Endothelial cell of umbilical vein (primary cell): ENCODE measurements at regions not wholly inside any gene's neighbourhood (a gene's known extent, or its start where the extent isn't known, plus 50 kb on each side); places are given as distances from the start of the nearest gene placed in this dataset.

Experiments
- CTCF ChIP-seq, 2 donors: IDR thresholded peaks; 1 replicate in 1 of 2; 2 replicates in 1 of 2; pipeline ENCODE4 v1.5.1; 2011; ENCODE audit warnings: low read length in 2 of 2, mild to moderate bottlenecking in 2 of 2, moderate library complexity in 2 of 2, control low read depth in 1 of 2, inconsistent platforms in 1 of 2, low read depth in 1 of 2; ENCODE audit not compliant: insufficient read depth in 1 of 2; ENCODE audit errors: extremely low read depth in 1 of 2
- EZH2 ChIP-seq: IDR thresholded peaks from 2 replicates; pipeline ENCODE4 v1.6.1; 2012; ENCODE audit warnings: borderline replicate concordance, low read depth, mild to moderate bottlenecking, moderate library complexity, low read length, inconsistent platforms; ENCODE audit not compliant: severe bottlenecking
- FOS ChIP-seq: IDR thresholded peaks from 2 replicates; pipeline ENCODE4 v1.6.1; 2011; ENCODE audit warnings: mild to moderate bottlenecking, low read length, moderate library complexity, borderline replicate concordance; ENCODE audit not compliant: insufficient read depth
- POLR2AphosphoS5 ChIP-seq: IDR thresholded peaks from 2 replicates; pipeline ENCODE4 v1.6.1; 2012; ENCODE audit warnings: low read depth, mild to moderate bottlenecking, control low read depth, low read length, moderate library complexity; ENCODE audit not compliant: insufficient read depth

- TF ChIP-seq POLR2AphosphoS5: no peak
- no peak for TF ChIP-seq CTCF (IDR thresholded peaks at IDR 0.05; ENCODE audit: extremely low read depth in 1 of 2, insufficient read depth in 1 of 2, low read depth in 1 of 2, low read length in 2 of 2)
- TF ChIP-seq FOS: no peak
- no peak for TF ChIP-seq EZH2
These were observed 1090.5 kb downstream of the PCDH18 start for GRCh38 chr4:136441629-136442282.
